ENCODE measurements at regions not wholly inside any gene's neighbourhood (a gene's known extent, or its start where the extent isn't known, plus 50 kb on each side); places are given as distances from the start of the nearest gene placed in this dataset.
A peak's percentile ranks its signal among the peaks of the same experiment; 100 is the strongest.

DNA sequence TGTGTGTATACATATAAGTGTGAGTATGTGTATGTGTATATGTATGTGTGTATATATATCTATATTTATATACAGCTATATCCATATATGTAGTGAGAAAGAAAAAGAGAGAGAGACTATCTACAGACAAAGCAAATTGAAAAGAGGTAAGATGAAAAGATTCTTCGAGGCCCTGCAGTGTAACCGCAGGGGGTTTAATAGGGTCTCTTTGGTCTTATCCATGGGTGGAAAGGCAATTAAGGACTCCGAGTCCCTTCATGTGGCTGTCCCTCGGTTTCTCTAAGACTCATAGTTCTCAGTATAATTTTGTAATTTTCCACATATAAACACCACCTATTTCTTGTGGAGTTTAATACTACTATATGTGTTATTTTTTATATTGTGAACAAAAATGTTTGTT is 50.6 kb upstream of the JAZF1 start:
- DNase-seq = no peak
- intact Hi-C loops (cut with micrococcal nuclease) = no loop called here
- no peak for ATAC-seq

- intact Hi-C loops (cut with micrococcal nuclease) = no loop called here
- ATAC-seq = no peak
- DNase-seq = no peak
Measured at GRCh38 chr7:28236560-28236959, 56.0 kb upstream of the JAZF1 start.

DNA sequence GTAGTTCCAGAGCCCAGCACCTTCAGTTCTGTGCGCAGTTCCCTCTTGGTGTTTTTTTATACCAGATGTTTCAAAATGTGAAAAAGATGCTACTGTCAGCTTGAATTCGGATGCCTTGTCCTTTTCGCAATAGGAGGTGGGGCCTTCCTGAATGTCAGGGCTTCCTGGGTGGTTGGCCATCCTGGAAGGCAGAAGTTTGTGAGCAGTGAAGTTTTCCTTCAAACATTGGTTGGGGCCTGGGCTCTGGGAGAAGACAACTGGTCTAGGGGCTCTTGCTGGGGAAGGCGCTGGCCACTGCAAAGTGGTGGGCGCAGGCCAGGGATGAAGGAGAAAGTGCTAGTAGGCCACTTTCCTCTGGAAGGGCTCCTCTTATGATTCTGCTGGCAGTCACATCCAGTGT is 56.8 kb upstream of the JAZF1 start:
- intact Hi-C loops (cut with micrococcal nuclease) = no loop called here

GRCh38 chr7:28239823-28240204 is 59.2 kb upstream of the JAZF1 start:
- DNase-seq (no peak), ATAC-seq (no peak)
- intact Hi-C loops (cut with micrococcal nuclease) = no loop called here

More for the DNA sequence above, 56.8 kb upstream of the JAZF1 start:
- ATAC-seq = no peak
- DNase-seq = no peak

DNA sequence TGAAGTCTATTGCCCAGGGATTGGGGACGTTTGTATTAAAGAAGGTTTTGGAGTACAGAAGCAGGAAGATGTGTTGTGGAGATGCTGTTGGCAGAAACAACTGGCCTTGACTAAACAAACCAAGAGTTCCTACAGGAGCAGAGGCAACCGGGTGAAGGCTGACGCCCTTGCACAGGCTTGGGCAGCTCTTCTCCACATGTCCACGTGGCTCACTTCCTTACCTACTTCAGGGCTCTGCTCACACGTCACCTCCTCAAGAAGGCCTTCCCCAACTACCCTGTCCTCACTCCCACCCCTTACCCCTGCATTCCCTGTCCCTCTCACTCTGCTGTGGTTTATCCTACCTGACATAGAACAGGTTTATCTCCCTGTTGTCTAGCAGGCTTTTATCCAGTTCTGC is 59.9 kb upstream of the JAZF1 start:
- ATAC-seq (no peak), DNase-seq (no peak)
- intact Hi-C loops (cut with micrococcal nuclease) = no loop called here

DNA sequence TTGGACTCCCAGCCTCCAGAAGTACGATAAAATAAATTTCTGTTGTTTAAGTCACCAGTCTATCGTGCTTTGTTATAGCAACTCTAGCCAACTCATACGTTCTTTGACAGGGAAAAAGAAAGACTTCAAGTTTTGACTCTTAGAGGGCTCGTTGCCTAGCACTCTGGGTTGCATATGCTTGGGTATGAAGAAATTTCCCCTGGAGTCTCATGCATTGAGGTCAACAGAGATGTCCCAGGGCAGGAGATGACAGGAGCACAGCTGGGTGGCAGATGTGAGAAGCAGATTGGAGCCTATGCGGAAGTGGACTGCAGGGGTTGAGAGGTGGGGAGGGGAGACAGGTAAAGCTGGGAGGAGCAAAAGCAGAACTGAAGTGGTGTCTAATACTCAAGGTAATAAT is 63.3 kb upstream of the JAZF1 start:
- DNase-seq = no peak
- no peak for ATAC-seq
- intact Hi-C loops (cut with micrococcal nuclease) = no loop called here

DNA sequence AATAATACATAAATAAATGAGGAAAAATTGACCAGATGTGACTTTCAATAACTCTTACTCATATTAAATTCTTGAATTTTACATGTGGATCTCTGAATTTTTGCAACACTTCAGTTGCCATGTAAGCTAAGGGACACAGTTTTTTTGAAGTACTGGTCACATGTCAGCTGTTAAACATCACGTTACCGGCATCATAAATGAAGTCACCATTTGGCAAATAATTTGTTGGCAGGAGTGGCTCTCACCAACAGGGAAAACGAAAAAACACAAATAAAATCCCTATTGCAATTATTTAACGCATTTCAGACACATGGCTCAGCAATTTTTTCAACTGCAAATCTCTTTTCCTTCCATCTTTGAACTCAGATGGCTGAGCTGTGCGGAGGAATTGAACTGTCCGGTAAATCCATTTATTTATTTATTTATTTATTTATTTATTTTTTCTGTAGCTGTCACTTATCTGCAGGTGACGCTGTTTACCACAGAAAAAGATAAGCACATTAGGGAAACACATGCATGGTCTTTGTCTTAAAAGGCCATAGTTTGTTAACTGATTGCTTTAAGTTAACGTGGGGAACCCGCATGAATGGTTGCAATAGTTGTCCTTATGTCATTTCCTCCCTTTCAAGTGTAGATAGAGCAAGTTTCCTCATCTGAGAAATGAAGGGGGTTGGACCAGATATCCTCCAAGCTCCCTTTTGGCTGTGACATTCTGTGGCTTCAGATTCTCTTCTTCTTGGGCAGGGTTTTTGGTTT is 64.7 kb upstream of the JAZF1 start:
- DNase-seq = no peak
- no peak for ATAC-seq
- intact Hi-C loops (cut with micrococcal nuclease) = no loop called here

DNA sequence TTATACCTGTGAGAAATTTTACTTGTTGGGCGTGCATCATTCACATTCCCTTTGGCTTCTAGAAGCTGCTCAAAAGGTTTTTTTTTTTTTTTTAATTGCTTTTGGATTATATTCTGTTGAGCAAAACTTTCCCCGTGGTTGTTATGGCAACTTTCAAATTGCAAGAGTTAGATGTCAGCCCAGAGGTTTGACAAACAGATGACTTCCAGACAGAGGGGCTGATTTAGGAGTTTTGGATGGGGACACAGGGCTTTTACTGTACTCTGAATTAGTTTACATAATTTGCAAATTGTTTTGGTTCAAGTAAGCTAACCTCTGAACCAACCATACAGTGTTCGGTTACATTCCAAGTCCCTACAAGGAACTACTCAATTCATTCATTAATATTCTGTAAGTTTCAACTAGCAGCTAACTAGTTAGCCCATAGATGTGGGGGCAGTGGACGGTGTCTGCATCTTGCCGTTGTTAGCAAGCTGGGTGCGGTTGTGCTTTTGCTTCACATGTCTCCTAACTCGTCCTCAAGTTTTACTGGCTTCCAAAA is 66.4 kb upstream of the JAZF1 start:
- no peak for ATAC-seq
- DNase-seq = no peak
- intact Hi-C loops (cut with micrococcal nuclease) = no loop called here

GRCh38 chr7:28258240-28258639 is 77.6 kb upstream of the JAZF1 start:
- DNase-seq = no peak
- intact Hi-C loops (cut with micrococcal nuclease) = no loop called here
- ATAC-seq = no peak

DNA sequence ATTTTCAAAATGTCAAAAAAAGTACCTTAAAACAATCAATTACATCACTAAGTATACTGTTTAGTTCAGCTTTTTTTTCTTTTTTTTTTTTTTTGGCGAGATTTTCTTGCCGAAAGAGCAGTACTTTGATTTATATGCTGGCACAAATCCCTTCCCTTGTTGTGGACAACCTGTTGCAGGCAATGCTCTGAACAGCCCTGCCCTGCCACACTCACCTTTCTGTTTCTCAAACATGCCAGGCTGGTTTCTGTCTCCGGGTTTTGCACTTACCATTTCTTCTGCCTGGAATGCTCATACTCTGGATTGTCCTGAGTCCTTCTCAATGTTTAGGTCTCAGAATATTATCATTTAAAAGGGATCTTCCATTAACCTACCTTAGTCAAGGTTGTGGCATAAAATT is 80.4 kb upstream of the JAZF1 start:
- DNase-seq (no peak), ATAC-seq (no peak)
- intact Hi-C loops (cut with micrococcal nuclease) = no loop called here

- intact Hi-C loops (cut with micrococcal nuclease) = no loop called here
- ATAC-seq (no peak), DNase-seq (no peak)
Measured at GRCh38 chr7:28263622-28264271, 83.2 kb upstream of the JAZF1 start.

DNA sequence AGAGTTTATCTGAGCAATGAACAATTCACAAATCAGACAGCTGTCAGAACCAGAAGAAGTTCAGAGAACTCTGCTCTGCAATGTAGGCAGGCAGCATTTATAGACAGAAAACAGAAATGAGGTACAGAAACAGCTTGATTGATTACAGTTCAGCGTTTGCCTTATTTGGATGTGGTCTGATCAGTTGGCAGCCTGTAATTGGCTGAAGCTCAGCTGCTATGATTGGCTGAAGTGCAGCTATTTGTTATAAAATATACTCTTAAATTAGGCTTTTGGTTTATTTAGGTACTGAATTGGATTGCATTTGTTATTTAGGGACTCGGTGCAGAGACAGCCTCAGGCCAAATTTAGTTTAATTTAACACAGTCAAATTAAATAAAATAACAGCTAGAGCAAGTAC is 85.8 kb upstream of the JAZF1 start:
- no peak for ATAC-seq
- DNase-seq = no peak
- intact Hi-C loops (cut with micrococcal nuclease) = no loop called here

- ATAC-seq (no peak), DNase-seq (no peak)
- intact Hi-C loops (cut with micrococcal nuclease) = no loop called here
Measured at GRCh38 chr7:28267012-28267411, 86.4 kb upstream of the JAZF1 start.

GRCh38 chr7:28269700-28270361 is 89.2 kb upstream of the JAZF1 start:
- ATAC-seq = no peak
- no peak for DNase-seq
- intact Hi-C loops (cut with micrococcal nuclease) = no loop called here

GRCh38 chr7:28270536-28270935 is 89.9 kb upstream of the JAZF1 start:
- no peak for DNase-seq
- ATAC-seq = no peak
- intact Hi-C loops (cut with micrococcal nuclease) = no loop called here

GRCh38 chr7:28272461-28272877 is 91.9 kb upstream of the JAZF1 start:
- intact Hi-C loops (cut with micrococcal nuclease) = no loop called here
- DNase-seq (peak; percentile 33), ATAC-seq (peak; percentile 79)

DNA sequence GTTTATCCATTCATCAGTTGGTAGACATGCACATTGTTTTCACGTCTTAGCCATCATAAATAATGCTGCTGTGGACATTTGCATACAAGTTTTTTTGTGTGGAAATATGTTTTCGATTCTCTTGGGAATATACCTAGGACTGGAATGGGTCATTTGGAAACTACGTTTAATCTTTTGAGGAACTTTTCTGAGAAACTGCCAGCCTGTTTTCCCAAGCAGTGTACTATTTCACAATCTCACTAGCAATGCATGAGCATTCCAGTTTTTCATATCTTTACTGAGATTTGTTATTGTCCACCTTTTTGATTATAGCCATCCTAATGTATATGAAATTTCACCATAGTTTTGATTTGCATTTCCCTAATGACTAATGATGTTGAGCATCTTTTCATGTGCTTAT is 95.7 kb upstream of the JAZF1 start:
- intact Hi-C loops (cut with micrococcal nuclease) = no loop called here
- no peak for ATAC-seq
- DNase-seq = no peak

- DNase-seq (no peak), ATAC-seq (no peak)
- intact Hi-C loops (cut with micrococcal nuclease) = no loop called here
Measured at GRCh38 chr7:28277364-28277763, 96.8 kb upstream of the JAZF1 start.

DNA sequence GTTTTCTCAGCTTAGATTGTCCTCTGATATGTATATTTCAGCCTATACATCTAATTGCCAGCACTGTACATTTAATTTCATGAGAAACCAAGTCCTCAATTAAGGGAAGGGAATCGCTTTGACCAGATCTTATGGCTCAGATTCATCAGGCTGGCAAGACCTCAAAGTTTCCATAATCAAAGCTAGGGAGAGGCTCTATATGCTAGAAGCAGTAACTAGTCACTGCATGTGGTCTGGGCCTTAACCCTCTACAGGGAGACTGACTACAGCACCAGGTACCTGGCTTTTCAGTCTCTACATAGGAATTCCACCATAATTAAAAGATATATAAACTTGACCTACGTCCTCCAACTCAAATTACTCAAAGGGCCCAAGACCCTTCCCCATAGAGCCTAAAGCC is 97.4 kb upstream of the JAZF1 start:
- DNase-seq (no peak), ATAC-seq (no peak)
- intact Hi-C loops (cut with micrococcal nuclease) = no loop called here

GRCh38 chr7:28280516-28280915 is 99.9 kb upstream of the JAZF1 start:
- intact Hi-C loops (cut with micrococcal nuclease) = no loop called here
- ATAC-seq = no peak
- no peak for DNase-seq
